ENCODE measurements at regions not wholly inside any gene's neighbourhood (a gene's known extent, or its start where the extent isn't known, plus 50 kb on each side); places are given as distances from the start of the nearest gene placed in this dataset.
"Not testable (repeated sequence)": the region's sequence is repeated elsewhere in the genome, so short reads cannot be mapped to it uniquely, and the experiment has no call there.

- no peak for DNase-seq (ENCODE audit: low spot score)
These were observed 132.3 kb upstream of the TAF11L2 start for GRCh38 chr5:17365811-17366138.

DNA sequence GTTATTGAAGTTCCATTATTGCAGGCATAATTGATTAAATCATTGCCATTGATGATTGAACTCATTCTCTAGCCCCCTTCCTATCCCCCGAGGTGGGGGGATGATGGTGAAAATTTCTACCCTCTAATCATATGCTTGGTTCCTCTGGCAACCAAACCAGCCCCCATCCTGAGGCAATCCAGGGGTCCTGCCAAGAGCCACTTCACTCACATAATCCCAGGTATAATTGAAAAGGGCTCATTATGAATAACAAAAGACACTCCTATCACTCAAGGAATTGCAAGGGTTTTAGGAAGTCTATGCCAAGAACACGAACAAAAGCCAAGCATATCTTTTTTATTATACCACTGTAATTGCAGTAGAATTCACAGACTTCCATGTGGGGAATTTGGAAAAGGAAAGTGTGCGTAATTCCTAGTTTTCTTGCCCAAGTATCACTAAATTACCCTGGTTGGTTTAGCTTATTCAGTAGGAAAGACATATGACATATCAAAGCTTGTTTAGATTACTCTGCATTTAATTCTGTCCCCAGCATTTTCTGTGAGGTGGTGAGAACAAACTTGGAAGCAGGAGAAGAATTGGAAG is 130.7 kb upstream of the TAF11L2 start:
- no peak for DNase-seq (ENCODE audit: low spot score)

DNA sequence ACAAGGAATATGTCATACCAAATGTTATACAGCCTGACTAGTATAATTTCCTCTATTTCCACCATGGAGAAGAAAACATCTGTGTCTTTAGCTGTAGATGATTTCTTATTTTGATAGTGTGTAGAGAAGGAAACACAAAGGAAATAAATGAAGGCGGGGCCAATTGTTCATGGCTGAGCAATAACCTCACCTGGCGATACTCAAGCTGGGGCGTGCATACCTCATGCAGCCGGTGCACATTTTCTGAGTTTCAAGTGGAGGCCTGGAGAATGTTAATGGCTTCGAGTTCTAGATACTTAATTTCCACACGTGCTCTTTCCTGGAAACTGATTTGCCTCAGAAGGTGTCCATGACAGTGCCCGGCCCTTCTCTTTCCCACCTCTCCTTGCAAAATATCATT is 127.4 kb upstream of the TAF11L2 start:
- no peak for DNase-seq (ENCODE audit: low spot score)

DNA sequence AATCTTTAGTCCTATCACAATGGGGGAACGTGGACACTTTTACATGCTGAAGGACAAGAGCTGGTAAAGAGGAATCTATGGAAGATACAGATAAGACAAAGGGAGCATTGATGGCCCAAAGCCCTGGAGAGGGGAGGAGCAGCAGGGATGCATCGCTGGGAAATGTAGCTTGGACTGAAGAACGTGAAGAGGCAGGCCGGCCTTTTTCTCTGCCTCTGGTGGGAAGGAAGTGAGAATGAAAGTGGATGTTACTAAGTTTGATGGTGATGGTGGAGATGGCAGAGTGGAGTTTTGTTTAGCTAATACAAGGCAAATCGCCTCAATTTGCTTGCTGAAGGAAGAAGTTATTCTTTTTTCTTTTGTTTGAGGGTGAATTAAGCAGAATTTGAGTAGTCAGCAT is 124.6 kb upstream of the TAF11L2 start:
- DNase-seq (ENCODE audit: low spot score): peak; percentile 20

GRCh38 chr5:17373814-17374556 is 124.0 kb upstream of the TAF11L2 start:
- DNase-seq (ENCODE audit: low spot score): no peak

DNA sequence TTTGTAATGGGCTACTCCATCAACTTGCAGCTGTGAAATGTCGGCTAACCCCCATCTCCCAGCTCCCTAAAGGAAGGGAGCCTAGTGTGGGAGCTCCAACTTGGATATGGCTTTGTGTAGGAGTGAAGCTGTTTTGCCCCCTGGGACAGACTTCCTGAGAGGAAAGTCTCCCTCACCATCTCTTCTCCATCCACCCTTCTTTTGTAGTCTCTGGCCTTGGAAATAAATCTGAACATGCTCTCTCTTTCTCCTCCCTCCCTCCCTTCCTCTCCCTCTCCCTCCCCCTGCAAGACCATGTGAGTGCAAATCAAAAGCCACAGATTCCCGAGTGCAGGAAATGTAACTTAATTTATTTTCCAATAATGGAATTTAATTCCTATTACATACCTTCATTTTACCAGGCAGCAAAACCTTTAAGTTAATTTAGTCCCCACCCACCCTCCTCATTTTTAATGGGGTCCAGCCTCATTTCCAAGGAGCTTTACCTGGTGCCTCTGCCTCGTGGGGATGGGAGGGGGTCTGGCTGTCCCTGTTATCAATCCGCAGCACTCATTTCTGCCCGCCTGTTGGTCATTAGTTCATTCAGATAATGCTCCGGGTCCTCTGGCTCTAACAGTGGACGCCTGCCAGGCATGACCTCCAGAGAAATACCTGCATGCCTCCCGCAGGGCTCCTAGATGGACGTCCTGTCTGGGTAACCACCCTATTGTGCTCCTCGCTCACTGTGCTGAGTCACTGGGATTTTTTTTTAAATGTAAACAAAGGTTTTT is 122.9 kb upstream of the TAF11L2 start:
- no peak for DNase-seq (ENCODE audit: low spot score)

GRCh38 chr5:17375886-17376285 is 122.1 kb upstream of the TAF11L2 start:
- not testable (repeated sequence) for DNase-seq (ENCODE audit: low spot score)

GRCh38 chr5:17378346-17378997 is 119.6 kb upstream of the TAF11L2 start:
- DNase-seq (ENCODE audit: low spot score): no peak

DNA sequence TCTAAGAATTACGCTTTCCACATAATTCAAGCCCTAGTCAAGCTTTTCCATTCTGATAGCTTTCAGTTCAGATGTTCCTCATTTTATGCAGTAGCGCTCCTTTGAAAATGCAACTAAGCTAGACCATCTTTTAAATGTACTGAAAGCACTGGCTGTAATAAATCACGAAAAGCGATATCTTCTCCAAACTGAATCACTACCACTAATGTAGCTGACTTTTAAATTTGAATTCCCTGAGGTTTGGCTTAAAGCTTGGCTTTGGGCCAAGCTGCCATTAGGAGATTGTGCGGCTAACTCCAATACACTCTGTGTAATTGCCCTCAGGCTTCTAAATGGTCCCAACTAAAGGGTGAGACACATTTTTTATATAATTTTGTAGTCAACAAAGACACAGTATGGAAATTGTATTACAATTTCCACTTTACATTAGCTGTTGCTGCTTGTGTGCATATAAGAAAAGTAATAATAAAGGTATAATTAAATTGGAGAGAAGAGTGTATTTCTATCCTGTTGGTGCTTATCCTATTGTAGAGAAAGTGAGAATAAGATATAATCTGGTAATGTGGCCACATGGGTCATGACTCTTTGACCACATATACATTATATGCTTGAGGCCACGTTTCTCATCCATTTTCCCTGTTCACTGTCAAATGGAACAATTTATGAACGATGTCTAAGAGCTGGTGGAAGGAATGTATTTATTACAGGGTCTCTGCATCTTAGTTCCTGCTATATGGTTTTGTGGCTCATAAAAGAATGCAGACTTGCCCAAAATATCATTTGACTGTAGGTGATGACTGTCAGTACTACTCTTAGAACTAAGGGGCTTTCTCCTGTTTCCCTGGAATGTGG is 118.7 kb upstream of the TAF11L2 start:
- no peak for DNase-seq (ENCODE audit: low spot score)

GRCh38 chr5:17381932-17382331 is 116.1 kb upstream of the TAF11L2 start:
- DNase-seq (ENCODE audit: low spot score): peak; percentile 67

DNA sequence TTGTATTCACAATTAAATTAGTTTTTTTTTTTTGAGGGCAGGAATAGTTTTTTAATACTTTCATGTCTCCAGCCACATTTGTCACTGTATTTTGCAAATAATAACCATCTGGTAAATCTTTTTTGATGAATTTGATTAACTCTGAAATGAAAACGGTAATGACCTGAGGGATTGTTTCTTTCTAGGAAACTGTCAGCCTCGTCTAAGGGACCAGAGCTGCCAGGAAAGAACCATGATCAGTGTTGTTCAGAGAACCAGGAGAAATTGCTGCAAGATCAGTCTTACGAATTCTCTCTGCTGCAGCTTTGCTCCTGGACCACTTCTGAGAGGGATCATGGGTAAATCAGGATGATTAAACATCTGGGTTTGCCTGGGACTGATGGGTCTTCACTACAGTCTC is 114.5 kb upstream of the TAF11L2 start:
- no peak for DNase-seq (ENCODE audit: low spot score)

- no peak for DNase-seq (ENCODE audit: low spot score)
These were observed 113.8 kb upstream of the TAF11L2 start for GRCh38 chr5:17384181-17384580.

DNA sequence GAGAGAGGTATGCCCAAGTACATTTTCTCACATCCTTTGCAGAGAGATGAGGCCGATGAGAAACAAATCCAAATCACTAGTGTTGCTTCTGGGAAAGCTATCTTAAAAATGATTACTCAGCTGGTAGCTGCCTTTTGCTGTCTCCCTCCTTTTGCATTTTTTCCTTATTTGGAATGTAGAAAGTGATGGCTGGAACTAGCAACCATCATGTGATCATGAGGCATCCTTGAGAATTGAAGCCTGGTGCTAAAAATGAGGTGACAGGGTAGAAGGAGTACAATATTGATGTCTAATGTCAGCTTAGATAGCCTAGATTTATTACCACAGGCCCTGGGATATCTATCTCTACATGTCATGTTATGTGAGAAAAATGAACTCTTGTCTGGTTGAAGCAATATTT is 109.3 kb upstream of the TAF11L2 start:
- DNase-seq (ENCODE audit: low spot score): no peak

- DNase-seq (ENCODE audit: low spot score): no peak
These were observed 103.9 kb upstream of the TAF11L2 start for GRCh38 chr5:17394086-17394485.

GRCh38 chr5:17395106-17395880 is 102.7 kb upstream of the TAF11L2 start:
- DNase-seq (ENCODE audit: low spot score): no peak

- DNase-seq (ENCODE audit: low spot score): no peak
These were observed 101.8 kb upstream of the TAF11L2 start for GRCh38 chr5:17396247-17396646.

- DNase-seq (ENCODE audit: low spot score): no peak
These were observed 99.6 kb upstream of the TAF11L2 start for GRCh38 chr5:17398431-17398830.

- DNase-seq (ENCODE audit: low spot score): no peak
These were observed 98.9 kb upstream of the TAF11L2 start for GRCh38 chr5:17398866-17399835.

GRCh38 chr5:17399931-17400330 is 98.1 kb upstream of the TAF11L2 start:
- no peak for DNase-seq (ENCODE audit: low spot score)

Data from globus pallidus (tissue), 1 donor.